GM12874 (cell line): ENCODE measurements at regions not wholly inside any gene's neighbourhood (a gene's known extent, or its start where the extent isn't known, plus 50 kb on each side); places are given as distances from the start of the nearest gene placed in this dataset.

Experiments
- CTCF ChIP-seq: IDR thresholded peaks from 2 replicates; pipeline ENCODE4 v1.5.1; 2011; ENCODE audit warnings: low read depth, mild to moderate bottlenecking, control low read depth, low read length, moderate library complexity; ENCODE audit not compliant: insufficient read depth

GRCh38 chr20:11755071-11755841 lies 162.4 kb upstream of the BTBD3 start:
- TF ChIP-seq CTCF, result no peak

- no peak for TF ChIP-seq CTCF
Measured at GRCh38 chr20:11761497-11761896, 156.2 kb upstream of the BTBD3 start.

GRCh38 chr20:11766961-11767360 lies 150.7 kb upstream of the BTBD3 start:
- TF ChIP-seq CTCF, result no peak

- no peak for TF ChIP-seq CTCF
Measured at GRCh38 chr20:11769825-11770224, 147.9 kb upstream of the BTBD3 start.

- TF ChIP-seq CTCF, result no peak
Measured at GRCh38 chr20:11772226-11772730, 145.4 kb upstream of the BTBD3 start.

- TF ChIP-seq CTCF, result no peak
Measured at GRCh38 chr20:11776687-11777086, 141.0 kb upstream of the BTBD3 start.

- no peak for TF ChIP-seq CTCF
Measured at GRCh38 chr20:11777387-11778205, 140.1 kb upstream of the BTBD3 start.
